ENCODE measurements at regions not wholly inside any gene's neighbourhood (a gene's known extent, or its start where the extent isn't known, plus 50 kb on each side); places are given as distances from the start of the nearest gene placed in this dataset.

- POLR2A ChIA-PET = interaction anchor here (0.8 kb wide), 1 partner anchor 31 kb away, joined by 3 read pairs; no protein-coding TSS in a partner anchor
- peak; percentile 78 for DNase-seq (ENCODE audit: low read depth, low spot score)
- no peak for TF ChIP-seq CTCF (IDR thresholded peaks at IDR 0.05; ENCODE audit: insufficient read depth, low read length, missing control alignments)
- CTCF ChIA-PET = interaction anchor here (1.0 to 1.4 kb wide), 3 partner anchors 9 to 550 kb away, joined by 3 to 5 read pairs (median 4); no protein-coding TSS in a partner anchor
- H3K4me3 ChIP-seq (ENCODE audit: low read depth, low read length) = no peak overlapping the region
Observed at GRCh38 chr7:17532861-17533404, 234.5 kb downstream of the AHR start.

DNA sequence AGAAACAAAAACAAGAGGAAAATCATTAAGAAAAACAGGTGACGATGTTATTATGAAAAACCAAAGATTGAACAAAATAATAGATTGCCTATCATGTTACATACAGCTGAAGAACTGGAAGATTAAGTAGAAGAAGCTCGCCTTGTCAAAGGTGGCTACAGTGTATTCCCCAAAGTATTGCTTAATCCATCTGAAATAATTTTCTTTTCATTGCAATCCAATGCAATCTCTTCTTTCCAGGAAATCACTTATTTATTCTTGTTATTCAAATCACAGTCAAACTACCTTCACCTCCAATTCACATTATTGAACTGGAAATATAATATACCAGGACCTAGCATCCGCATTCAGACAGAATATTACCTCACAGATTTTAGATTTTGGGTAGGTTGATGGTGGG lies 235.9 kb downstream of the AHR start:
- POLR2A ChIA-PET = no interaction called here
- no peak overlapping the region for H3K4me3 ChIP-seq (ENCODE audit: low read depth, low read length)
- no peak for DNase-seq (ENCODE audit: low read depth, low spot score)
- no peak for TF ChIP-seq CTCF (IDR thresholded peaks at IDR 0.05; ENCODE audit: insufficient read depth, low read length, missing control alignments)
- CTCF ChIA-PET = no interaction called here

DNA sequence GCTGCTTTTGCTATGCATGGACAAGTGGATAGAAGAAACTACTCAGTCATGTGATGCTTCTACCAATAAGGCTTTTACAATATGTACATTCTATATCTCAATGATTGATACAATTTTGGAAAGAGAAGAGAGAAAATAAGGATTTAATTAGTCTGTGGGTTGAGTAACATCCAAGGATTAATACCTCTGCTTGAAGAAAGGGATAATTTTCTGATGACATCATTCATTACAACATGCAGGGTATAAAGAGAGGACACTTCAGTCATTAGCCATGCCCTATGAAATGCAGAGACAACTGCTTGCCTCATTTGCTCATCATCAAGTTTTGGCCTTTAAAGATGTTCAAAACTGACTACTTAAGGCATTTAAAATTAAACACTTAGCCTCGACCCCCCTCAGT lies 237.3 kb downstream of the AHR start:
- ChIA-PET CTCF (no interaction called here), POLR2A (no interaction called here)
- TF ChIP-seq CTCF (IDR thresholded peaks at IDR 0.05; ENCODE audit: insufficient read depth, low read length, missing control alignments) = no peak
- H3K4me3 ChIP-seq (ENCODE audit: low read depth, low read length) = no peak overlapping the region
- DNase-seq (ENCODE audit: low read depth, low spot score) = no peak

- POLR2A ChIA-PET = no interaction called here
- DNase-seq (ENCODE audit: low read depth, low spot score) = no peak
- no peak overlapping the region for H3K4me3 ChIP-seq (ENCODE audit: low read depth, low read length)
- CTCF ChIA-PET = no interaction called here
- TF ChIP-seq CTCF (IDR thresholded peaks at IDR 0.05; ENCODE audit: insufficient read depth, low read length, missing control alignments) = no peak
Observed at GRCh38 chr7:17544401-17544800, 245.9 kb downstream of the AHR start.

DNA sequence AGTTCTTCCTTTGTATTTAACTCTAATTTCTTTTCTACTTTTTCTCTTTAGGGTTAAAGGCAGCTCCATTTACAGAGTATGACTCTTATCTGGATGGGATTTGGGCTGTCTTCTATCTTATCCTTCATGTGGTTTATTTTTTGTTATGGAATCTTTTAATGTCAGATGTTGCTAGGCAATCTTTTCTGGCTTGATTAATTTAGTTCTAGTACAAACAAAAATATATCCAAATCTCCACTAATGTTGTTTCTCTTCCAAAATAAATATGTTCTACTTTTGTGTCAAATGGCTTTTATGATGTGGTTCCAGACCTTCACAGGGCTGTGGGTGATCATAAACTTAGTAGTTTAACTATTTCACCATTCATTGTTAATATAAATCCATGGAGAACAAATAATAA lies 246.9 kb downstream of the AHR start:
- DNase-seq (ENCODE audit: low read depth, low spot score) = no peak
- ChIA-PET POLR2A (no interaction called here), CTCF (no interaction called here)
- no peak for TF ChIP-seq CTCF (IDR thresholded peaks at IDR 0.05; ENCODE audit: insufficient read depth, low read length, missing control alignments)
- H3K4me3 ChIP-seq (ENCODE audit: low read depth, low read length) = no peak overlapping the region

GRCh38 chr7:17546189-17546588 lies 247.7 kb downstream of the AHR start:
- TF ChIP-seq CTCF (IDR thresholded peaks at IDR 0.05; ENCODE audit: insufficient read depth, low read length, missing control alignments) = no peak
- H3K4me3 ChIP-seq (ENCODE audit: low read depth, low read length) = no peak overlapping the region
- ChIA-PET POLR2A (no interaction called here), CTCF (interaction anchor here (0.7 kb wide), 1 partner anchor 100 kb away, joined by 3 read pairs; no protein-coding TSS in a partner anchor)
- DNase-seq (ENCODE audit: low read depth, low spot score) = no peak

Measured in AG04449 (cell line).